ENCODE measurements at regions not wholly inside any gene's neighbourhood (a gene's known extent, or its start where the extent isn't known, plus 50 kb on each side); places are given as distances from the start of the nearest gene placed in this dataset.

GRCh38 chr3:159030138-159030670 is 228.3 kb downstream of the MFSD1 start:
- dilution Hi-C loops (cut with MboI; ENCODE audit: extremely low pct_ligation_motif_present, low sequenced_read_pairs), result no loop called here
- Histone ChIP-seq H3K4me2 (ENCODE audit: control insufficient read depth, extremely low read depth, insufficient read depth, low read depth, low read length) (no peak overlapping the region), H3K9me1 (ENCODE audit: control insufficient read depth, extremely low read depth, insufficient read depth, low read length) (no peaks in the 10 kb centered on the region), H3K27ac (ENCODE audit: control insufficient read depth, insufficient read depth, low read length) (no peak overlapping the region), H3K36me3 (ENCODE audit: control insufficient read depth in 2 of 2, extremely low read depth in 1 of 2, insufficient read depth in 2 of 2, low read length in 2 of 2) (no peaks in the 10 kb centered on the region), H3K9me3 (ENCODE audit: control insufficient read depth, low read depth, low read length) (no peaks in the 10 kb centered on the region), H3K79me2 (ENCODE audit: control insufficient read depth, insufficient read depth, low read length) (no peaks in the 10 kb centered on the region), H3K9ac (ENCODE audit: control insufficient read depth, extremely low read depth, insufficient read depth, low read length) (no peak overlapping the region), H3K4me1 (ENCODE audit: control insufficient read depth, extremely low read depth, insufficient read depth, low read length) (no peaks in the 10 kb centered on the region), H3K27me3 (ENCODE audit: control insufficient read depth, extremely low read depth, insufficient read depth, low read length) (no peaks in the 10 kb centered on the region), H2AFZ (ENCODE audit: control insufficient read depth, low read length) (no peak overlapping the region), H3K4me3 (ENCODE audit: control insufficient read depth in 2 of 3, extremely low read depth in 1 of 3, insufficient read depth in 2 of 3, low read depth in 1 of 3, low read length in 3 of 3) (no peak overlapping the region), H4K20me1 (ENCODE audit: control insufficient read depth, extremely low read depth, insufficient read depth, low read length) (no peaks in the 10 kb centered on the region)
- FAIRE-seq (no peak), DNase-seq (ENCODE audit: low read depth, low spot score) (no peak)
- TF ChIP-seq EZH2 (IDR thresholded peaks at IDR 0.05; ENCODE audit: low read length) (no peak), CTCF (optimal IDR thresholded peaks at IDR 0.05 in 1 of 3, IDR thresholded peaks at IDR 0.05 in 1 of 3, conservative IDR thresholded peaks at IDR 0.05 in 1 of 3; ENCODE audit: extremely low read depth in 1 of 3, insufficient read depth in 2 of 3, low read length in 3 of 3) (no peak)

GRCh38 chr3:159030886-159031679 is 229.2 kb downstream of the MFSD1 start:
- H3K36me3 ChIP-seq (ENCODE audit: control insufficient read depth in 2 of 2, extremely low read depth in 1 of 2, insufficient read depth in 2 of 2, low read length in 2 of 2), result no peaks in the 10 kb centered on the region
- H3K27ac ChIP-seq (ENCODE audit: control insufficient read depth, insufficient read depth, low read length), result no peak overlapping the region
- dilution Hi-C loops (cut with MboI; ENCODE audit: extremely low pct_ligation_motif_present, low sequenced_read_pairs), result no loop called here
- no peaks in the 10 kb centered on the region for H3K4me1 ChIP-seq (ENCODE audit: control insufficient read depth, extremely low read depth, insufficient read depth, low read length)
- no peak overlapping the region for H3K4me2 ChIP-seq (ENCODE audit: control insufficient read depth, extremely low read depth, insufficient read depth, low read depth, low read length)
- H3K27me3 ChIP-seq (ENCODE audit: control insufficient read depth, extremely low read depth, insufficient read depth, low read length), result no peaks in the 10 kb centered on the region
- H2AFZ ChIP-seq (ENCODE audit: control insufficient read depth, low read length), result no peak overlapping the region
- no peak for DNase-seq (ENCODE audit: low read depth, low spot score)
- no peaks in the 10 kb centered on the region for H3K79me2 ChIP-seq (ENCODE audit: control insufficient read depth, insufficient read depth, low read length)
- H3K9ac ChIP-seq (ENCODE audit: control insufficient read depth, extremely low read depth, insufficient read depth, low read length), result no peak overlapping the region
- H3K9me1 ChIP-seq (ENCODE audit: control insufficient read depth, extremely low read depth, insufficient read depth, low read length), result no peaks in the 10 kb centered on the region
- H4K20me1 ChIP-seq (ENCODE audit: control insufficient read depth, extremely low read depth, insufficient read depth, low read length), result no peaks in the 10 kb centered on the region
- no peaks in the 10 kb centered on the region for H3K9me3 ChIP-seq (ENCODE audit: control insufficient read depth, low read depth, low read length)
- no peak overlapping the region for H3K4me3 ChIP-seq (ENCODE audit: control insufficient read depth in 2 of 3, extremely low read depth in 1 of 3, insufficient read depth in 2 of 3, low read depth in 1 of 3, low read length in 3 of 3)
- no peak for TF ChIP-seq EZH2 (IDR thresholded peaks at IDR 0.05; ENCODE audit: low read length)
- TF ChIP-seq CTCF (optimal IDR thresholded peaks at IDR 0.05 in 1 of 3, IDR thresholded peaks at IDR 0.05 in 1 of 3, conservative IDR thresholded peaks at IDR 0.05 in 1 of 3; ENCODE audit: extremely low read depth in 1 of 3, insufficient read depth in 2 of 3, low read length in 3 of 3), result no peak
- FAIRE-seq, result no peak
